Thyroid gland (tissue), 4 donors: ENCODE measurements at regions not wholly inside any gene's neighbourhood (a gene's known extent, or its start where the extent isn't known, plus 50 kb on each side); places are given as distances from the start of the nearest gene placed in this dataset.

ENCODE experiments used
- CTCF ChIP-seq, 6 experiments: fragments of 200-600 bp in 3 of 6; fragments of 450-650 bp in 3 of 6; sonication (generic) in 3 of 6; IDR thresholded peaks; one replicate each; pipeline ENCODE4 v1.5.1; 2016 to 2019; ENCODE audit warnings: antibody characterized with exemption in 6 of 6, mild to moderate bottlenecking in 2 of 6, inconsistent platforms in 1 of 6, moderate library complexity in 1 of 6
- POLR2A ChIP-seq, 2 donors: fragments of 450-650 bp; IDR thresholded peaks; one replicate each; pipeline ENCODE4 v1.6.1; 2017; ENCODE audit warnings: antibody characterized with exemption in 2 of 2, mild to moderate bottlenecking in 2 of 2, moderate library complexity in 1 of 2

- TF ChIP-seq CTCF (IDR thresholded peaks at IDR 0.05) = no peak
- no peak for TF ChIP-seq POLR2A (IDR thresholded peaks at IDR 0.05)
Observed at GRCh38 chr5:81850501-81851357, 99.8 kb upstream of the SSBP2 start.
